Esophagus muscularis mucosa (tissue), 4 donors: ENCODE measurements at regions not wholly inside any gene's neighbourhood (a gene's known extent, or its start where the extent isn't known, plus 50 kb on each side); places are given as distances from the start of the nearest gene placed in this dataset.

ENCODE experiments used
- CTCF ChIP-seq, 3 experiments: fragments of 200-600 bp in 2 of 3; fragments of 450-650 bp in 1 of 3; sonication (generic) in 2 of 3; IDR thresholded peaks; one replicate each; pipeline ENCODE4 v1.5.1; 2017 to 2019; ENCODE audit warnings: antibody characterized with exemption in 3 of 3, mild to moderate bottlenecking in 2 of 3, moderate library complexity in 1 of 3
- EP300 ChIP-seq: sonication (generic); formaldehyde crosslinking; IDR thresholded peaks from one replicate; pipeline ENCODE4 v1.6.1; 2017; ENCODE audit warnings: antibody characterized with exemption
- POLR2AphosphoS5 ChIP-seq, 2 donors: sonication (generic); formaldehyde crosslinking; IDR thresholded peaks; one replicate each; pipeline ENCODE4 v1.6.1; 2017; ENCODE audit warnings: antibody characterized with exemption in 2 of 2

GRCh38 chr17:68784431-68784830, 170.8 kb downstream of the ABCA8 start:
- TF ChIP-seq EP300 (no peak), POLR2AphosphoS5 (IDR thresholded peaks at IDR 0.05) (no peak), CTCF (IDR thresholded peaks at IDR 0.05) (no peak)
